GM18909 (cell line): ENCODE measurements at regions not wholly inside any gene's neighbourhood (a gene's known extent, or its start where the extent isn't known, plus 50 kb on each side); places are given as distances from the start of the nearest gene placed in this dataset.
"Not testable (repeated sequence)": the region's sequence is repeated elsewhere in the genome, so short reads cannot be mapped to it uniquely, and the experiment has no call there.

ENCODE experiments used
- ATAC-seq: cut with Tn5 transposase; IDR thresholded peaks from one replicate; pipeline ENCODE4 v1.9.1; 2021; ENCODE audit warnings: mild to moderate bottlenecking; ENCODE audit not compliant: unreplicated experiment, poor library complexity

DNA sequence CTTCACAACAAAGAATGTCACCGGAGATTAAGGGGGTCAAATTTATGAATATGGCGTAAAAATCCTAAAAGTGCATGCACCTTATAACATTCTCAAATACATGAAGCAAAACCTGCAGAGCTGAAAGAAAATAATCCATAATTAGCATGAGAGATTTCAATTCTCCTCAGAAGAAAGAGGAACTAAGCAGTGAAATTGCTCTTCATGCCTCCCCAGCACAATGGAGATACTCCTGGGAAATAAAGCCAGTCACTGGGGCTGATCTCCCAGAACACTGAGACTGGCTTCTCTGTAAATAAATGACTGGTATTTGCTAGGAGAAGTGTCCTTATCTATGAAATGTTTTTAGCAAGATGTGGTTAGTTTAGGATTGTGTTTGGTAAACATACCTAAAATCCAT is 68.1 kb downstream of the GOLGA6L6 start:
- ATAC-seq = not testable (repeated sequence)

DNA sequence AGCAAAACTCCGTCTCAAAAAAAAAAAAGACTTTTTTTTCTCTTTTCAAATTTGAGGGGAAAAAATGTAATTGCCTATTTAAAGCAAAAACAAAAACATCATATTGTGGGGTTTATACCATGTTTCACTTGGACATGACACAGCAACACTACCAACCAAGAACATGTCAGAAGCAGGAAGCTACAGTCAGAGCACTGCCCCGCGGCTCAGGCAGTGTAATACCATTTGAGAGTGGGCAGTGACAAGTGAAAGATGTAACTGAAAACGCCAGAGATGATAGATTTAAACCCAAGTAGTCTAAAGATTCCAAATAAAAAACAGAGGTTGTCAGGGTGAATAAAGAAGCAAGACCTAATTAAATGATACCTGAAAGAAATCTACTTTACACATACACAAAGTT is 68.6 kb downstream of the GOLGA6L6 start:
- peak; percentile 59 for ATAC-seq

DNA sequence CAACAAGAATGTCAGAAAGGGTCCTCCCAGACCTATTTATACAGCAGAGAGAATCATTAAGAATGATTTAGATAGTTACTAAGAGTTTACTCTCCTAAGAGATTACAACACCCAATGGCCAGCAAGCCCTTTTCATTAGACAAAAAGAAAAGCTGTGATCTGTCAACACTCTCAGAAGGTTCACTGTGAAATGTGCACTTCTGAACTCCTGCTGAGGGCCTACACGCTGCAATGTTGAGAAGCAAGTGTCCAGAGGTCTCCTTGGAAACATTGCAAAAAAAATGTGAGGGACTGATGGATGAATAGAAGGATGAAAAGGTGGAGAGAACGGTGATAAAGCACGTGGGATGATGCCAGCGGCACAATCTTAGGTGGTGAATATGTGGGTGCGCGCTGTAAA is 70.8 kb downstream of the GOLGA6L6 start:
- ATAC-seq = not testable (repeated sequence)

DNA sequence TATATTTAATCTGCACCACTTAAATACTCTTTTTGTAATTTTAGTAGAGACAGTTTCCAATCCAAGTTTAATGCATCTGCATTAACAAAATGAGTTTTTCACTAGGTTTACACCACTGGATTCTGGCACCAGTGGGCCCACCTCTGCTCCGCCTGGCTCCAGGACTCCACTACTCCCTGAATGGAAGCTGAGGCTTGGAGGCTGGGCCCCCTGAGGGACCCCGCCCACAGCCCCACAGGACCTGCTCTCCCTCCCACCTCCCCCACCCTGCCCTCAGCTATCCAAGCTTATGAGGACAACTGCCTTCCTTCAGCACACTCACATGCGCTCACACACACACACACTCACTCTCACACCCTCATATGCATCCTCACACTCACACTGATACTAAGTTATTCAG is 100.5 kb downstream of the GOLGA6L6 start:
- not testable (repeated sequence) for ATAC-seq

DNA sequence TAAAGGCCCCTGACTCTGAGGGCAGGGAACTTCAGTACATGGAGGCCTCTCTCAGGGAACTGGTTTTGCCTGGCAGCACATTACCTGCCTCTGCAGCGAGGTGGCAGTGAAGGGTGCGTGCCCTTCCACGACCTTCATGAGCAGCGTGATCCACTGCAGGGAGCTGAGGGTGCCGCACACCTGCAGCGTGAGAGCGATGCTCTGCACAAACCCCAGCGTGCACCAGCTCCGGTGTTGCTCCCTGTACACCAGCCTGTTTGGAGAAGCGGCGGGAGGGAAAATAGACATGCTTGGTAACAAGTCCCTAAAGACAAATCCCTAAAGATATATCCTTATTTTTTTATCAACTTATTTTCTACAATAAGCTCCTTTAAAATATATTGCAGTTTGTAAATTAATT is 101.2 kb downstream of the GOLGA6L6 start:
- ATAC-seq = not testable (repeated sequence)

DNA sequence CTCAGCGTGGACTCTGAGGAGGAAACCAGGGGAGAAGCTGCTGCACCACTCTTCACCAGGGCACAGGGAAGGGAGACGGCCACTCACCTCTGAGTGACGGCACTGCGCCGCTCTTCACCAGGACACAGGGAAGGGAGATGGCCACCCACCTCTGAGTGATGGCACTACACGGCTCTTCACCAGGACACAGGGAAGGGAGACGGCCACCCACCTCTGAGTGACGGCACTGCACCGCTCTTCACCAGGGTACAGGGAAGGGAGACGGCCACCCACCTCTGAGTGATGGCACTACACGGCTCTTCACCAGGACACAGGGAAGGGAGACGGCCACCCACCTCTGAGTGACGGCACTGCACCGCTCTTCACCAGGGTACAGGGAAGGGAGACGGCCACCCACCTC is 102.5 kb downstream of the GOLGA6L6 start:
- ATAC-seq = not testable (repeated sequence)

DNA sequence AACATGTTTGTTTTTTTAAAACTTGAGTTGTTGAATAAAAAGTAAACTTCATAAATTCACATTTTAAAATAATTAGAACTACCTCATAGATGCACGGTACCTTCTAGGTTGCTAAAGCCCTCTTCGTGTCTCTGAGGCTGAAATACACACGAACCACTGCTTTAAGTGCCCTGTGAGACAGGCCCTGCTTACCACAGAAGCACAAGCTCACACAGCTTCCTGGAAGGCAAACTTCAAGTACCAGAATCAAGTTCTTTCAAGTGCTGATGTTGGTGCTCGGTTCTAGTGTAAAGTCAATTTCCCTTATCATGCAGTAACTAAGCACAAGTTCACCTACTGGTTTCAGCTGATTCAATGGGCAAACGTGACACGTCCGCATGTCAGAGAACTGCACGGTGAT is 103.3 kb downstream of the GOLGA6L6 start:
- not testable (repeated sequence) for ATAC-seq

DNA sequence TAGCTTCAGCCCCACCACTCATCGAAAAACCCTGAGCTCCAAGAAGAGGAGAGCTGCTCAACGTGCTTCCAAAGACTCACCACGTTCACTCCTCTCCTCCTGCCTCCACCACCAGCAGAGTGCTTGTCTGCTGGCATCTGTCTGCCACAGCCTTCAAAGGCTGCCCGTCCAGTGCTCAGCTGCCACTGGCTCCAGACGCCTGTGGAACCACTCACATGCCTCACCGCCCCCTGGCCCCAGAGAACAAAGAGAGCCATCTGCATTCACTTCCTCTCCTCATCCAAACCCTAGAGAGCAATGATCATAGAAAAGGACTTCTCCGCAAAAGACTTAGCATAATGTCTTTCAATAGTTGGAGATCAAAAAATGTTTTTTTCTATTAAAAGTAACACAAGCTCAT is 108.1 kb downstream of the GOLGA6L6 start:
- not testable (repeated sequence) for ATAC-seq

DNA sequence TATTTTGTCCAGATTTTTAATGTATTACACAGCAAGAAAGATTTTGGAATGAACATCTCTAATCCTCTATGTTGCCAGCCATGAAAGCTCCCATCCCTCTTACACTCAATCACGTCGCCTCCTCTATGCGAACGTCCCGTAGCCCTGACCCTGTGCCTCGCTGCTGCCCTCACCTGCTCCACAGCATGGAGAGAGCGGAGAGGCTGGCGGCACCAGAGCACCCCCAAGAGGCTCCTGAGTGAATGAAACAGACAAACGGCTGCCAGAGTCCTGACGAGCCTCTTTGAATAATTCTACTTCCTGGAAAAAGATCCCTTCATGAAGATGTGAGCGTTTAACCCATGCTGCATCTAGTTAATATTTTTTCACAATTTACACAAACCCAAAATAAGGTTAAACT is 111.1 kb downstream of the GOLGA6L6 start:
- not testable (repeated sequence) for ATAC-seq

DNA sequence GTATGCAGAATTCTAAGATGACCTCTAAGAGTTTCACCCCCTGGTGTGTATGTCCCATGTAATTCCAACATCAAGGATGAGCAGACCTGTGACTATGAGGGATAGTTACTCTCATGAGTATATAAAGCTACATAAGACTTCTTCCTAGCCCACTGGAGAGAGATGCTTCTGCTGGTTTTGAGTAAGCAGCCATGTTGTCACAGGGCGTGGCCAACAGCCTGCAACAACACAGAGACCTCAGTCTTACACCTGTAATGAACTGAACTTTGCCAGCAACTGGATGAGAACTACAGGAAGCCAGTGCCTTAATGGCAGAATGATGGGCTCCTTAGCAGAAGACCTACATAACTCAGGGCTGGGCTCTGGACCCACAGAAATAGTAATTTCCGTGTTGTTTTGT is 120.9 kb downstream of the GOLGA6L6 start:
- ATAC-seq = not testable (repeated sequence)

DNA sequence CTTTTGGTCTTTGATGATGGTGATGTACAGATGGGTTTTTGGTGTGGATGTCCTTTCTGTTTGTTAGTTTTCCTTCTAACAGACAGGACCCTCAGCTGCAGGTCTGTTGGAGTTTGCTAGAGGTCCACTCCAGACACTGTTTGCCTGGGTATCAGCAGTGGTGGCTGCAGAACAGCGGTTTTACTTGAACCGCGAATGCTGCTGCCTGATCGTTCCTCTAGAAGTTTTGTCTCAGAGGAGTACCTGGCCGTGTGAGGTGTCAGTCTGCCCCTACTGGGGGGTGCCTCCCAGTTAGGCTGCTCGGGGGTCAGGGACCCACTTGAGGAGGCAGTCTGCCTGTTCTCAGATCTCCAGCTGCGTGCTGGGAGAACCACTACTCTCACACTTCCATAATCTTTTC is 125.0 kb downstream of the GOLGA6L6 start:
- ATAC-seq = not testable (repeated sequence)

DNA sequence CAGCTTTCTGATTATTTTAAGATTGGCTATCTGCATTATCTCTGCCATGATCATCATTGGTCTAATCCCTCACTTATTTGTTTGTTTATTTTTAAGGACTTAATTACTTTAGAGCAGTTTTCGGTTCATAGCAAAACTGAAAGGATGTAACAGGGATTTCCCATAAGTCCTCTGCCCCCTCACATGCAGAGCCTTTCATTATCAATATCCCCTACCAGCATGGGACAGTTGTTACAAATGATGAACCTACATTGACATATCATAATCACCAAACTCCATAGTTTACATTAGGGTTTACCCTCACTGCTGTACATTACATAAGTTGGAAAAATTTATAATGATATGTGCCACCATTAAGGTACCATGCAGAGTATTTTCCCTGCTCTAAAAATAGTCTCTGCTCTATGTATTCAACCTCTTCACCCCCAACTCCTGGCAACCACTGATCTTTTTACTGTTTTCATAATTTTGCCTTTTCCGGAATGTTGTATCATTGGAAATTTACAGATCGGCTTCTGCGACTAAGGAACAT is 131.9 kb downstream of the GOLGA6L6 start:
- ATAC-seq = not testable (repeated sequence)

DNA sequence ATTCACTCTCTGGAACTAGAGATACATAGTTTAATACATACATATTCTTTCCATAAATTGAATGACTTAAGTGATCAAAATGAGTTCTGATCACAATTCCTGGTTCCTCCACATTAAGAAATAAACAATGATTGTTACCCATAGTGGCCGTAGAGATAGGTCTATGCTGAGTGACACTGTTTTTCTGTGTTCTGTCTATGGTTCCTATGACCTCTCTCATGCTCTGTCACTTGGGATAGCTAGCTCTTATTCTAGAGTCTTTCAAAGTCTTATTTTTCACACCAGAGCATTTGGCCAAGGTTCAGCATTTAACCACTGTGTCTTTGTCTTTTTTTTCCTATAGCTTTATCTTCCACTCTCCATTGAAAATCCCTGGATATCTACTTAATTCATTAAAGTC is 132.4 kb downstream of the GOLGA6L6 start:
- no peak for ATAC-seq

DNA sequence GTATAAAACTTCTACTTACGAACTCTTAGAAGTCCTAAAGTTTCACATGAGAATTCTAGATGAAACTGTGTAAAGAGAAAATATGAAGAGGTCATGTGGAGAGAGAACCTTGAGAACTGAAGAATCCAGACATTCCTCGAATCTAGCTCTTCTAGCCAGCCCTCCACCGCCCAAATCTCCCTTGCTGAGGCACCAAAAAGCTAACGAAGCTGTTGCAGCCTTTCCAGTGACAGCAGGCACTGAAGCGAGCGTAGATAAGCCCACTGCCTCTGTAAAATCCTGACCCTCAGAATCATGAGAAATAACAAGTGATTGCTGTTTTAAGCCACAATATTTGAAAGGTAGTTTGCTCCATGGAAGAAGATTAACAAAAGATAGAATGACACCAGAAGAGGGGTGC is 134.0 kb downstream of the GOLGA6L6 start:
- no peak for ATAC-seq

DNA sequence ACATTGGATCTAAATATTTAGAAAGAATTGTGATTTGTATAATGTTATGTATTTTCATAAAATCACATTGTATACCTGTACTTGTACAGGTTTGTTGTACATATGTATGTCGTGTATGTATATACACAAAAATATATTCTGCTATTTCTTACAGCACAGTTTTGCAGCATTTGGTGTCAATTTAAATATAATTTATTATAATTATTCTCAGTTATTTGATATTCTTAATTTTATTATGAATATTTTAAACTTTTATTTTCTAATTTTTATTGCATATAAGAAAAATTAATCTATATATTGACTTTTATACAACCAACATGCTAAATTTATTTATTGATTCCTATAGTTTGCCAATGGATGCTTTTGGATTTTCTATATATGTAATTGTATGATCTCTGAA is 137.0 kb downstream of the GOLGA6L6 start:
- ATAC-seq = not testable (repeated sequence)

DNA sequence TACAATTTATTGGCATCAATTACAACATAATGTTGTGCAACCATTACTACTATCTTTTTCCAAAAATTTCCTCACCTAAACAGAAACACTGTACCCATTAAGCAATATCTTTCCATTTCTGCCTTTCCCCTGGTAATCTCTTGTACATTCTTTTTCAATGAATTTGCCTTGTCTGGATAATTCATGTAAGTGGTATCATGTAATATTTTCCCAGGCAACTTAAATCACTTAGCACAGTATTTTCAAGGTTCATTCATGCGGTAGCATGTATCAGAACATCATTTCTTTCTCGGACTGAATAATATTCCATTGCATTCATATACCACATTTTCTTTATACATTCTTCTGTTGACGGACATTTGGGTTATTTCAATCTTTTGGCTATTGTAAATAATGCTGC is 139.0 kb downstream of the GOLGA6L6 start:
- ATAC-seq = not testable (repeated sequence)

DNA sequence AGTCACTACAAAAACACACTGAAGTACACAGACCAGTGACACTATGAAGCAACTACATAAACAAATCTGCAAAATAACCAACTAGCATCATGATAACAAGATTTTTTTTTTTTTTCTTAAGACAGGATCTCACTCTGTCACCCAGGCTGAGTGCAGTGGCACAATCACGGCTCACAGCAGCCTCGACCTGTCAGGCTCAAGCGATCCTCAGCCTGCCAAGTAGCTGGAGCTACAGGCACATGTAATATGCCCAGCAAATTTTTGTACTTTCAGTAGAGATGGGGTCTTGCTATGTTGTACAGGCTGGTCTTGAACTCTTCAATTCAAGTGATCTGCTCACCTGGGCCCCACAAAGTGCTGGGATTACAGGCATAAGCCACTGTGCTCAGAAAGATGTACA is 140.5 kb downstream of the GOLGA6L6 start:
- not testable (repeated sequence) for ATAC-seq

DNA sequence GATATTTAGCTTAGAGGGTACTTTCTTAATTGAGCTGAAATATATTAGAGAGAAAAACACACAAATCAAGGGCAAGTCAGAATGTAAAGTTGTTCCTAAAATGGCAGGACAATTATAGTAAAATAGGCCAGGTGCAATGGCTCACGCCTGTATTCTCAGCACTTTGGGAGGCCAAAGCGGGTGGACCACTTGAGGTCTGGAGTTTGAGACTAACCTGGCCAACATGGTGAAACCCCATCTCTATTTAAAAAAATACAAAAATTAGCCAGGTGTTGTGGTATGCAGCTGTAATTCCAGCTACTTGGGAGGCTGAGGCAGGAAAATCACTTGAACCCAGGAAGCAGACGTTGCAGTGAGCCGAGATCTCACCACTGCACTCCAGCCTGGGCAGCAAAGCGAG is 142.9 kb downstream of the GOLGA6L6 start:
- ATAC-seq = not testable (repeated sequence)

DNA sequence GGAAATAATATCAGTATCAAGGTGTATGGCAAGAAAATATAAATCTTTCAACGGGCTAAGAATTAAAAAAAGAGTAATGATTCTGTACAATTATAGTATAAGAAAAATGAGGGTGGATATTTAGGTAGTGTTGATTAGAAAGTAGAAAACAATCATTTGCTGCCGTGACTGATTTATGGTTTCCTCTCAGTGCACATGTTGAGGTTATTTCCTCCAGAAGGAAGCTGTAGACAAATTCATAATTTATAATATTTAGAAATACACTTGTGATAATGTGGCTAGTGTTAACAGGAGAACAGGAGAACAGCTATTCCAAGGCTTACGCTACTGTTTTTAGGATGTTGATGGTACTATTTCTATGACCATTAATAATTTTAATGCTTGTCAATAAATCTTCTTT is 153.4 kb downstream of the GOLGA6L6 start:
- not testable (repeated sequence) for ATAC-seq

DNA sequence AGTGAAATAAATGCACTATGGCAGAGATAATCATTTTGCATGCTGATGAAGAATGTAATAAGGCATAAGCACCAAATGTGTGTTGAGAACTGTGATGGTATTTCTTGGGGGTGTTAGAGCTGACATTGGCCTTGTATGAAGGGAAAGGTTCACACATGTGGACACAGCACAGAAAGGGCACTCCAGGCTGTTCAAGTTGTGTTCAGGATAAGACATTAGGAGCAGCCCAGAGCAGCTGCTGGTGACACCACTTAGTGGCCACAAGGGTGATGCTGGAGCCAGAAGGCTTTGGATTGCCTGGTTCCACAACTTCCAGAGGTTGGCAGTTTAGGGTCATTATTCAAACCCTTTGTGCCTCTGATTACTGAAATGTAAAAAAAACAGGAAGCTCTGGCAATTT is 155.4 kb downstream of the GOLGA6L6 start:
- ATAC-seq = no peak

DNA sequence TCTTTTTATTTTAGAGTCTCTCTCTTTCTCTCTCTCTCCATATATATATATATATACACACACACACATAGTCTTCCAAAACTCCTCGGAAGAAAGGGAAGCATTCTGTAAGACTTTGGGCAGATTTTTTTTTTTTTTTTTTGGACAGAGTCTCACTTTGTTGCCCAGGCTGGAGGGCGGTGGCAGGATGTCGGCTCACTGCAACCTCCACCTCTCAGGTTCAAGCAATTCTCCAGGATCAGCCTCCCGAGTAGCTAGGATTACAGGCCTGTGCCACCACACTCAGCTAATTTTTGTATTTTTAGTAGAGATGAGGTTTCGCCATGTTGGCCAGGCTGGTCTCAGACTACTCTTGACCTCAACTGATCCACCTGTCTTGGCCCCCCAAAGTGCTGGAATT is 161.4 kb downstream of the GOLGA6L6 start:
- ATAC-seq = not testable (repeated sequence)

DNA sequence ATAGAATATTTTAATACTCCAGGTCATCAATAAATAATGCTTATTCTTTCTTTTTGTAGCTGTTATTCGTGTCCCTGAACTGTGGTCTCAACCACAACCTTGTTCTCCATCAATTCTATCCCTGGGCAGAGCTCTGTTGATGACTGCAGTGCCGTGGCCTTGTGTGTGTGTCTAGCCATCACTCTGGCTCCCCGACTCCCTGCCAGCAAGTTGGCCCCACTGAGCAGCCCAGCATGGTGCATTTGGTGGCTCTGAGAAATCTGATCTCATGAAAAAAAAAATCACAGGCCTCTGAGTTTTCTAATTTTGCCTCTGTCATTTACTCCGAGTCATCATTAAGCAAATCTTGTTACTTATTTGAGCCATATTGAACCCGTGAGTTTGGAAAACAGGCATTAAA is 164.7 kb downstream of the GOLGA6L6 start:
- no peak for ATAC-seq

DNA sequence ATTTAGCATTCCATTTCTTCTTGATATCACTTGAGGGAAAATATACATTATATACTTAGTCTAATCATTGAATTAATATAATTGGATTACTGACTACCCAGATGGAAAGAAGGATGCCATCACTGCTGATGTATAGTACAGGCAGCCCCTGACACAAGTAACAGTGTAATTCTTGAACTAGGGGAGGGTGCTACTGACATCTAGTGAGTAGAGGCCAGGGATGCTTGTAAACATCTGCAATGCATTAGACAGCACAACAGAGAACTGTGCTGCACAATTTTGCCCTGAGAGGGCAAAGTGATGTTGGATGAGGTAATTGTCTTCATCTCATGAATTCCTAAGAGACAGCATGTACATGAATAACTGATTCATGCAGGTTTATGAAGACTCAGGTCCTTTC is 169.2 kb downstream of the GOLGA6L6 start:
- not testable (repeated sequence) for ATAC-seq
